ENCODE measurements at regions not wholly inside any gene's neighbourhood (a gene's known extent, or its start where the extent isn't known, plus 50 kb on each side); places are given as distances from the start of the nearest gene placed in this dataset.

DNA sequence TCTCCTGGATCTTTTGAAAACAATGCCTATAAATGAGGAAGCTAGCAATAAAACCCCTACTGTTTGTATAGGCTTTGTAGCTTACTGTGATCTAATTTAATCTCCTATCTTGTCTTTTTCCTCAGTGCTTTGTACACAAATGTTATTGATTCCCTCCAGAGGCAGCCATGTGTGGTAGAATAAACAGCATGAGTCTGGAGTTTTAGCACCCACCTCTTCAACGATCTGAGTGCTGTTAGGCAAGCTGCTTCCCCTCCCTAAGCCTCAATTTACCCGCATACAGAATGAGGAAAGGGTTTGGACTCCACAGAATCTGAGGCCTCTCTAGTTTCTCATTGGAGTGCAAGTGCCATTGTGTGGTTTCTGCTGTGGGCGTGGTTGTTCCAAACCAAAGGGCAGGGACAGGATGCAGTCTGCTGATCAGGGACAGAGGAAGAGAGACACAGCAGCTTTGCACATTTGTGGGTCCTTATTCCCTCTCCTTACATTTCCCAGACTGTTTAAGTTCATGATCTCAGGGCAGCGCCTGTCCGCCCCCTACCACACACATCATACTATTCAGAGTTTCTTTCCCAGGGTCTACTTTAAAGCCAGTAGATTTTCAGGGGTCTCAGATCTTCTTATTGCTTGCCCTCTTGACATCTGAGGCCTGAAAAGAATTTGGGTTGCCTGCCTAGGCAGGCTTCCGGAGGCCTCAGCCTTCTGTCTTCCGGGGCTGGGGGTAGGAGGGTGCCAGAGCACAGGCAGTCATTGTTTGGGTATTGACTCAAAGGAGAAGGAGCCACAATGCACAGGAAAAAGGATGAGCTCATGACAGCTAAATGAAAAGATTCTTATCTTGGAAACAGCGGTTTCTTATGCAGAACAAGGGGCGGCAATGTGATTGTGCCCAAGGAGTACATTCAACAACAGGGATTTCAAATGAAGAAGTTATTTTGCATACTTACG, 114.9 kb upstream of the TEX13D start:
- no peak overlapping the region for H3K9ac ChIP-seq (ENCODE audit: low read length)
- no peak overlapping the region for H3K4me3 ChIP-seq (ENCODE audit: low read length)
- no peak overlapping the region for H3K27ac ChIP-seq (ENCODE audit: low read length)
- peaks cover 7% of the 10 kb centered on the region for H3K9me3 ChIP-seq (ENCODE audit: control insufficient read depth, low read depth, low read length)
- no peaks in the 10 kb centered on the region for H3K36me3 ChIP-seq (ENCODE audit: control insufficient read depth, low read depth, low read length)
- H3K4me1 ChIP-seq (ENCODE audit: control insufficient read depth, low read depth, low read length): peaks cover 19% of the 10 kb centered on the region
- H3K27me3 ChIP-seq (ENCODE audit: control insufficient read depth, insufficient read depth, low read length): no peaks in the 10 kb centered on the region

GRCh38 chrX:124223524-124223923, 108.9 kb upstream of the TEX13D start:
- H3K4me1 ChIP-seq (ENCODE audit: control insufficient read depth, low read depth, low read length): peaks cover 2% of the 10 kb centered on the region
- H3K27me3 ChIP-seq (ENCODE audit: control insufficient read depth, insufficient read depth, low read length): no peaks in the 10 kb centered on the region
- no peak overlapping the region for H3K27ac ChIP-seq (ENCODE audit: low read length)
- H3K36me3 ChIP-seq (ENCODE audit: control insufficient read depth, low read depth, low read length): no peaks in the 10 kb centered on the region
- no peak overlapping the region for H3K4me3 ChIP-seq (ENCODE audit: low read length)
- H3K9ac ChIP-seq (ENCODE audit: low read length): no peak overlapping the region
- peaks cover 24% of the 10 kb centered on the region for H3K9me3 ChIP-seq (ENCODE audit: control insufficient read depth, low read depth, low read length)

DNA sequence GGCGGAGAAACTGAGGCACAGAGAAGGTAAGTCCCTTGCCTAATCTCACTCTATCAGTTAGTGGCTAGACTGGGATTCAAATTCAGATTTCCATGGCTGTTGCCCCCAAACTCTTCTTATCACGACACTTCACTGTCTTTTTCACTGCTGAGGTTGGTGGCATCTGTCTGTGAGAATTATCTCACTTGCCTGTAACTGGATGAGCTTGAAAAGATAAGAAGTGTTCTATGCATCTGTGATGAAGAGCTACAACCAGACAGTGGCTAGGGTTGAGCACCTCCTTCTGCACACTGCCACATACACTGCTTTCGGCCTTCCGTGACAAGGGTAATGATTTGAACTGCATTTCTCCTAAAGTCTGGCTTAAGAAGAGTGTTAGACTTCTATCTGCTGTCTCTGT, 107.9 kb upstream of the TEX13D start:
- no peak overlapping the region for H3K27ac ChIP-seq (ENCODE audit: low read length)
- no peaks in the 10 kb centered on the region for H3K27me3 ChIP-seq (ENCODE audit: control insufficient read depth, insufficient read depth, low read length)
- peaks cover 24% of the 10 kb centered on the region for H3K9me3 ChIP-seq (ENCODE audit: control insufficient read depth, low read depth, low read length)
- H3K4me3 ChIP-seq (ENCODE audit: low read length): no peak overlapping the region
- no peaks in the 10 kb centered on the region for H3K36me3 ChIP-seq (ENCODE audit: control insufficient read depth, low read depth, low read length)
- H3K9ac ChIP-seq (ENCODE audit: low read length): no peak overlapping the region
- H3K4me1 ChIP-seq (ENCODE audit: control insufficient read depth, low read depth, low read length): peaks cover 7% of the 10 kb centered on the region

- no peaks in the 10 kb centered on the region for H3K36me3 ChIP-seq (ENCODE audit: control insufficient read depth, low read depth, low read length)
- no peak overlapping the region for H3K4me3 ChIP-seq (ENCODE audit: low read length)
- no peak overlapping the region for H3K27ac ChIP-seq (ENCODE audit: low read length)
- no peak overlapping the region for H3K9ac ChIP-seq (ENCODE audit: low read length)
- H3K27me3 ChIP-seq (ENCODE audit: control insufficient read depth, insufficient read depth, low read length): no peaks in the 10 kb centered on the region
- H3K4me1 ChIP-seq (ENCODE audit: control insufficient read depth, low read depth, low read length): peaks cover 16% of the 10 kb centered on the region
- peaks cover 20% of the 10 kb centered on the region for H3K9me3 ChIP-seq (ENCODE audit: control insufficient read depth, low read depth, low read length)
These were observed 106.3 kb upstream of the TEX13D start for GRCh38 chrX:124226129-124226528.

- no peak overlapping the region for H3K9ac ChIP-seq (ENCODE audit: low read length)
- no peaks in the 10 kb centered on the region for H3K36me3 ChIP-seq (ENCODE audit: control insufficient read depth, low read depth, low read length)
- peaks cover 4% of the 10 kb centered on the region for H3K27me3 ChIP-seq (ENCODE audit: control insufficient read depth, insufficient read depth, low read length)
- H3K27ac ChIP-seq (ENCODE audit: low read length): no peak overlapping the region
- H3K9me3 ChIP-seq (ENCODE audit: control insufficient read depth, low read depth, low read length): peaks cover 10% of the 10 kb centered on the region
- H3K4me1 ChIP-seq (ENCODE audit: control insufficient read depth, low read depth, low read length): peaks cover 30% of the 10 kb centered on the region
- no peak overlapping the region for H3K4me3 ChIP-seq (ENCODE audit: low read length)
These were observed 103.6 kb upstream of the TEX13D start for GRCh38 chrX:124228849-124229248.

DNA sequence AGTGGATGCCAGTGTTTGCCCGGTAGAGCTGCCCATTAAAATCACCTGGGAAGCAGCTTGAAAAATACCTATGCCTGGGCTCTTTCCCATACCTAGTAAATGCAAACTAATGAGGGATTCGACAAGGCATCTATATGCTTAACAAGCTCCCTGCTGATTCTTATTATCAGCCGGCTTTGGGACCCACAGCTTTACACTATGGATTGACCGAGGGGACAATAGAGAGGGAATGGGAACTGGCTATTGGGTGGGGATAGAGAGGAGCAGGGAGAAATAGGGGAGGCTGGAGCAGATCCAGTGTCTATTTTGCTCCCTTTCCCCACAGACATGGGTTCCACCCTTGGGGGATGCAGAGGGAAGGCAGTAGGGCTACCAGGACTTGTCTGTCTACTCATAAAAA, 103.1 kb upstream of the TEX13D start:
- Histone ChIP-seq H3K4me3 (ENCODE audit: low read length) (no peak overlapping the region), H3K36me3 (ENCODE audit: control insufficient read depth, low read depth, low read length) (no peaks in the 10 kb centered on the region), H3K9ac (ENCODE audit: low read length) (no peak overlapping the region), H3K9me3 (ENCODE audit: control insufficient read depth, low read depth, low read length) (peaks cover 9% of the 10 kb centered on the region), H3K4me1 (ENCODE audit: control insufficient read depth, low read depth, low read length) (peaks cover 30% of the 10 kb centered on the region), H3K27me3 (ENCODE audit: control insufficient read depth, insufficient read depth, low read length) (peaks cover 5% of the 10 kb centered on the region), H3K27ac (ENCODE audit: low read length) (no peak overlapping the region)

- H3K9ac ChIP-seq (ENCODE audit: low read length): no peak overlapping the region
- peaks cover 4% of the 10 kb centered on the region for H3K9me3 ChIP-seq (ENCODE audit: control insufficient read depth, low read depth, low read length)
- no peak overlapping the region for H3K27ac ChIP-seq (ENCODE audit: low read length)
- H3K4me1 ChIP-seq (ENCODE audit: control insufficient read depth, low read depth, low read length): peaks cover 30% of the 10 kb centered on the region
- H3K27me3 ChIP-seq (ENCODE audit: control insufficient read depth, insufficient read depth, low read length): peaks cover 5% of the 10 kb centered on the region
- no peaks in the 10 kb centered on the region for H3K36me3 ChIP-seq (ENCODE audit: control insufficient read depth, low read depth, low read length)
- H3K4me3 ChIP-seq (ENCODE audit: low read length): peak overlapping the region; percentile 28
These were observed 101.6 kb upstream of the TEX13D start for GRCh38 chrX:124230655-124231450.

DNA sequence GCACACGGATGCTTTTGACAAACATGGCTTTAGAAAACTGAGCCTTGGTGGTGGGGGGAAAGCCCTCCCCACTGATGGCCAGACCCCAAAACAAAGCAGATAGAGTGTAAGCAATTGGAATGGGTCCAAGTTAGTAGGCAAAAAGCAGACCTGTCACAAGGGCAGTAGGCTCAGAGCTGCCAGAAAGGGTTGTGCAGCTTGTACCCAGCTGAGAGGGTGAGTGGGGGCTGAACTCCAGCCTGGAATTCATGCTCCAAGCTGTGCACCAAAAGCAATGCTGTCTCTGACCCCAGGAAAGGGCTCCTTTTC, 101.1 kb upstream of the TEX13D start:
- H3K27ac ChIP-seq (ENCODE audit: low read length): no peak overlapping the region
- peaks cover 5% of the 10 kb centered on the region for H3K27me3 ChIP-seq (ENCODE audit: control insufficient read depth, insufficient read depth, low read length)
- H3K4me1 ChIP-seq (ENCODE audit: control insufficient read depth, low read depth, low read length): peaks cover 30% of the 10 kb centered on the region

GRCh38 chrX:124232523-124233201, 99.8 kb upstream of the TEX13D start:
- H3K27ac ChIP-seq (ENCODE audit: low read length): no peak overlapping the region
- H3K36me3 ChIP-seq (ENCODE audit: control insufficient read depth, low read depth, low read length): no peaks in the 10 kb centered on the region
- peaks cover 4% of the 10 kb centered on the region for H3K9me3 ChIP-seq (ENCODE audit: control insufficient read depth, low read depth, low read length)
- H3K27me3 ChIP-seq (ENCODE audit: control insufficient read depth, insufficient read depth, low read length): peaks cover 5% of the 10 kb centered on the region
- no peak overlapping the region for H3K9ac ChIP-seq (ENCODE audit: low read length)
- no peak overlapping the region for H3K4me3 ChIP-seq (ENCODE audit: low read length)
- peaks cover 30% of the 10 kb centered on the region for H3K4me1 ChIP-seq (ENCODE audit: control insufficient read depth, low read depth, low read length)

More for the DNA sequence above, 101.1 kb upstream of the TEX13D start:
- Histone ChIP-seq H3K9ac (ENCODE audit: low read length) (no peak overlapping the region), H3K4me3 (ENCODE audit: low read length) (peak overlapping the region; percentile 6), H3K9me3 (ENCODE audit: control insufficient read depth, low read depth, low read length) (peaks cover 4% of the 10 kb centered on the region), H3K36me3 (ENCODE audit: control insufficient read depth, low read depth, low read length) (no peaks in the 10 kb centered on the region)

GRCh38 chrX:124234348-124234747, 98.1 kb upstream of the TEX13D start:
- no peak overlapping the region for H3K9ac ChIP-seq (ENCODE audit: low read length)
- H3K27me3 ChIP-seq (ENCODE audit: control insufficient read depth, insufficient read depth, low read length): peaks cover 5% of the 10 kb centered on the region
- H3K9me3 ChIP-seq (ENCODE audit: control insufficient read depth, low read depth, low read length): peaks cover 9% of the 10 kb centered on the region
- no peaks in the 10 kb centered on the region for H3K36me3 ChIP-seq (ENCODE audit: control insufficient read depth, low read depth, low read length)
- no peak overlapping the region for H3K4me3 ChIP-seq (ENCODE audit: low read length)
- H3K27ac ChIP-seq (ENCODE audit: low read length): no peak overlapping the region
- H3K4me1 ChIP-seq (ENCODE audit: control insufficient read depth, low read depth, low read length): peaks cover 25% of the 10 kb centered on the region

- Histone ChIP-seq H3K9me3 (ENCODE audit: control insufficient read depth, low read depth, low read length) (peaks cover 20% of the 10 kb centered on the region), H3K9ac (ENCODE audit: low read length) (no peak overlapping the region), H3K27me3 (ENCODE audit: control insufficient read depth, insufficient read depth, low read length) (peaks cover 5% of the 10 kb centered on the region), H3K4me3 (ENCODE audit: low read length) (no peak overlapping the region), H3K27ac (ENCODE audit: low read length) (no peak overlapping the region), H3K36me3 (ENCODE audit: control insufficient read depth, low read depth, low read length) (no peaks in the 10 kb centered on the region), H3K4me1 (ENCODE audit: control insufficient read depth, low read depth, low read length) (peaks cover 1% of the 10 kb centered on the region)
These were observed 94.2 kb upstream of the TEX13D start for GRCh38 chrX:124238268-124238667.
